GM12874 (cell line): ENCODE measurements at regions not wholly inside any gene's neighbourhood (a gene's known extent, or its start where the extent isn't known, plus 50 kb on each side); places are given as distances from the start of the nearest gene placed in this dataset.

Source experiments
- TF ChIP-seq, protein P1 (sequence below): IDR thresholded peaks from 2 replicates; pipeline ENCODE4 v1.5.1; 2011; ENCODE audit warnings: low read depth, mild to moderate bottlenecking, control low read depth, low read length, moderate library complexity; ENCODE audit not compliant: insufficient read depth

GRCh38 chr9:71552480-71552879, 215.8 kb downstream of the CEMIP2 start:
- TF ChIP-seq, protein P1, sequence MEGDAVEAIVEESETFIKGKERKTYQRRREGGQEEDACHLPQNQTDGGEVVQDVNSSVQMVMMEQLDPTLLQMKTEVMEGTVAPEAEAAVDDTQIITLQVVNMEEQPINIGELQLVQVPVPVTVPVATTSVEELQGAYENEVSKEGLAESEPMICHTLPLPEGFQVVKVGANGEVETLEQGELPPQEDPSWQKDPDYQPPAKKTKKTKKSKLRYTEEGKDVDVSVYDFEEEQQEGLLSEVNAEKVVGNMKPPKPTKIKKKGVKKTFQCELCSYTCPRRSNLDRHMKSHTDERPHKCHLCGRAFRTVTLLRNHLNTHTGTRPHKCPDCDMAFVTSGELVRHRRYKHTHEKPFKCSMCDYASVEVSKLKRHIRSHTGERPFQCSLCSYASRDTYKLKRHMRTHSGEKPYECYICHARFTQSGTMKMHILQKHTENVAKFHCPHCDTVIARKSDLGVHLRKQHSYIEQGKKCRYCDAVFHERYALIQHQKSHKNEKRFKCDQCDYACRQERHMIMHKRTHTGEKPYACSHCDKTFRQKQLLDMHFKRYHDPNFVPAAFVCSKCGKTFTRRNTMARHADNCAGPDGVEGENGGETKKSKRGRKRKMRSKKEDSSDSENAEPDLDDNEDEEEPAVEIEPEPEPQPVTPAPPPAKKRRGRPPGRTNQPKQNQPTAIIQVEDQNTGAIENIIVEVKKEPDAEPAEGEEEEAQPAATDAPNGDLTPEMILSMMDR = no peak

DNA sequence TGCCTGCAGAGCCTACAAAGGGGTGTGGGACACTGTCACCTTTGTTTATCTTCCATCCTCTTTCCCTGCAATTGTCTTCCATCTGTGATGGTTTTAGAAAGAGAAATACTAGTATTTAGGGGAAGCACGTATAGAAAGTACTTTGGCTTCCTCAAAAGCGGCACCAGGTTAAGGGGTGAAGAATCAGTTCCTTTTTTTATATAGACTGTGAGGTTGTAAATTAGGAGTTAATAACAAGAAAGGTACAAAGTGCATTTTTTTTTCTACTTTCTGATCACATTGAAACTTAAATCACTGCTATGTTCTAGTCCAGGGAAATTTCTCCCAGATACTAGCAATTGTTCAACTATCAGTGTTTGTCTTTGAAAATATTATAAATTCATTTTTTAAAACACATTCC, 219.3 kb downstream of the CEMIP2 start:
- TF ChIP-seq, protein P1 = no peak

GRCh38 chr9:71544464-71544863, 223.8 kb downstream of the CEMIP2 start:
- TF ChIP-seq, protein P1 = no peak

DNA sequence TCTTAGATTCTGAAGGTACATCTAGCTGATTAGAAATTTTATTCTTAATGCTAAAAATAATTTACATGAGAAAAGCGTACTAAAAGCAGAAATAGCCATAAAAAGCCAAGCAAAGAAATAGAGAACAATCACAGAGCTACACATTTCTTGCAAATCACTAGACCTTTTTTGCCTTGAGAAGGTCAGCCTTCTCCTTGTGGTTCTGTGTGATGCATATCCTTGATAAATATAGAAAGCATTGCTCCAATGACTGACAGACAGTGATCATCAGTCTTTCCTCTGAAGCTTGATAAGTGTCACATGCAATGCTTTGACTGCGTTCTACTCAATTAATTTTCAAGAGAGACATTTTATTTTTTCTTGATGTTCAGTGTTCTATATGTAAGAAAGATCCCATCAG, 226.9 kb downstream of the CEMIP2 start:
- TF ChIP-seq, protein P1 = no peak

DNA sequence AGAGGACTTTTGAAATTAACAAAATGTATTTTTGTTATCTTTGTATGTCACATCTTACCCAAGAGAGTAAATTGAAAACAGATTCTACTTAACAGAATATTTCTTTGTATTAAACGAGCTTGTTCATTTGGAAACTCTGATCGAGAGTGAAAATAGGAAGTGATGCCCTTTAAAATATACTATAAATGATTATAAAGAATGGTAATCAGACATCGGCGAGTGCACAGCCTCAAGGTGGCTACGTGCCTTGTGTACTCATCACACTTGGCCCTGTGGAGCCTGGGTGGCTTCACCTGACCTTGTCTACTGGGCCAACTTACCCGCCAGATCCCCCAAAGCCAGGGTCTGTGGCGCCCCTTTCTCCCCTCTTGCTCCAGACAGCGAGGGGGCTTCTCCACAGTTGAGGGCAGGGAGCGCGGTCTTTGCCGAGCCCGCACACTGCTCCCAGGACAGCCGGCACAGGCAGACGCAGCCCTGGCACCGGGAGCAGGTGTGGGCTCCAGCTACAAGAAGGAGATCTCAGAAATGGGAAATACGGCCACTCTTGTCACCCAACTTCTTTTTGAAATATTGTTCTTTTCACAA, 243.2 kb downstream of the CEMIP2 start:
- TF ChIP-seq, protein P1 = no peak

GRCh38 chr9:71524516-71524915, 243.8 kb downstream of the CEMIP2 start:
- TF ChIP-seq, protein P1 = no peak

DNA sequence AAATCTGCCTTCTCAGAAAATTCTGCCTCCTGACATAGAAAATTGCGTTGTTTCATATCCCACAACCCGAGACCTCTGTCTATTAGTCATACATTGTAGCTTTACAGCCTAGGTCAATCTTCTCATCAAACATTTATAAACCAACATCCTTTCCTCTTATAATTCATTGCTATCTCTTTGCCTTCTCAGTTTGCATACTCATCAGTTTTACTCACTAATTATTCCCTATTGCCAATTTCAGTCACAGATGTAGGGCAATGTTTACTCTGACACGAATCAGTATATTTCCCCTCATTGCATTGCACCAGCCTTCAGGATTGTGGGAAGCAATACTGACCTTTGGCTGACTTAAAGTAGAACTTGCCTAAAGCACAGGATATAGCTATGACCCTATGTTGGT, 247.2 kb downstream of the CEMIP2 start:
- TF ChIP-seq, protein P1 = no peak
